ENCODE measurements at regions not wholly inside any gene's neighbourhood (a gene's known extent, or its start where the extent isn't known, plus 50 kb on each side); places are given as distances from the start of the nearest gene placed in this dataset.

DNA sequence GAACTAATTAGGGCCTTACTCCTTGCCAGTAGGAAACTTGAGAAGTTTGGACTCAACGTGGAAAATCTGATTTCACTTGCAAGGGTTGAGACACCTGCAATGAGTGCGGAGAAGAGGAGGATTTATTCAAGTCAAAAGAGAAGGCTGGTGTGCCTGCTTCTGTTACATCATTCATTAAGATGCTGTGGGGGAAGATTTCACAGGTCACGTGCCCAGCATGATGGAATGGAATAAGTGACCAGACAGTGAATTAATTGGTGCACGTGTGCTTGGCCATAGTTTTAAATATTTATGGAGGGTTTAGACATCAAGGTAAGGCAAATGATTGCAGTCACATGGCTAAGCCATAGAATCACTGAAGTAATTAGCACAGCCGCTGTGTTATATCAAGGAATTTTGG, 155.0 kb downstream of the C7orf25 start:
- Histone ChIP-seq H3K9me1 (ENCODE audit: control insufficient read depth, insufficient read depth, low read length) (no peaks in the 10 kb centered on the region), H2AFZ (ENCODE audit: low read depth, low read length) (no peak overlapping the region), H4K20me1 (replicated peaks; ENCODE audit: control insufficient read depth, insufficient read depth, low read length) (no peaks in the 10 kb centered on the region), H3K4me1 (replicated peaks in 1 of 2; ENCODE audit: control insufficient read depth in 2 of 2, insufficient read depth in 2 of 2, low read length in 2 of 2) (no peaks in the 10 kb centered on the region), H3K27ac (ENCODE audit: extremely low read depth, low read depth, low read length) (no peak overlapping the region), H3K79me2 (ENCODE audit: control insufficient read depth, insufficient read depth, low read length) (no peaks in the 10 kb centered on the region), H3K9ac (ENCODE audit: insufficient read depth in 1 of 2, low read depth in 2 of 2, low read length in 2 of 2) (no peak overlapping the region), H3K4me2 (ENCODE audit: insufficient read depth, low read length) (no peak overlapping the region), H3K27me3 (ENCODE audit: control insufficient read depth in 2 of 2, insufficient read depth in 2 of 2, low read length in 2 of 2) (no peaks in the 10 kb centered on the region), H3K4me3 (no peak overlapping the region), H3K36me3 (ENCODE audit: control insufficient read depth, insufficient read depth, low read length) (no peaks in the 10 kb centered on the region), H3K9me3 (replicated peaks; ENCODE audit: control insufficient read depth, insufficient read depth, low read depth, low read length) (no peaks in the 10 kb centered on the region)
- no TSS peak for BruUV-seq (replicated peaks)
- CTCF ChIA-PET (ENCODE audit: low intra/inter-chr PET ratio) = no interaction called here
- no peak for ATAC-seq
- FAIRE-seq = no peak
- intact Hi-C loops (cut with micrococcal nuclease) (no loop called here), in situ Hi-C loops (cut with MboI) (no loop called here)
- WGBS (ENCODE audit: insufficient coverage, low coverage, missing lambda C conversion rate) = 1% methylated on average over 5 of the region's 5 CpGs
- no peak for DNase-seq (ENCODE audit: extremely low read depth in 1 of 4, low spot score in 3 of 4)
- POLR2A ChIA-PET = no interaction called here
- no peak for TF ChIP-seq ZSCAN29 (IDR thresholded peaks at IDR 0.05)
- TF ChIP-seq, protein P1, sequence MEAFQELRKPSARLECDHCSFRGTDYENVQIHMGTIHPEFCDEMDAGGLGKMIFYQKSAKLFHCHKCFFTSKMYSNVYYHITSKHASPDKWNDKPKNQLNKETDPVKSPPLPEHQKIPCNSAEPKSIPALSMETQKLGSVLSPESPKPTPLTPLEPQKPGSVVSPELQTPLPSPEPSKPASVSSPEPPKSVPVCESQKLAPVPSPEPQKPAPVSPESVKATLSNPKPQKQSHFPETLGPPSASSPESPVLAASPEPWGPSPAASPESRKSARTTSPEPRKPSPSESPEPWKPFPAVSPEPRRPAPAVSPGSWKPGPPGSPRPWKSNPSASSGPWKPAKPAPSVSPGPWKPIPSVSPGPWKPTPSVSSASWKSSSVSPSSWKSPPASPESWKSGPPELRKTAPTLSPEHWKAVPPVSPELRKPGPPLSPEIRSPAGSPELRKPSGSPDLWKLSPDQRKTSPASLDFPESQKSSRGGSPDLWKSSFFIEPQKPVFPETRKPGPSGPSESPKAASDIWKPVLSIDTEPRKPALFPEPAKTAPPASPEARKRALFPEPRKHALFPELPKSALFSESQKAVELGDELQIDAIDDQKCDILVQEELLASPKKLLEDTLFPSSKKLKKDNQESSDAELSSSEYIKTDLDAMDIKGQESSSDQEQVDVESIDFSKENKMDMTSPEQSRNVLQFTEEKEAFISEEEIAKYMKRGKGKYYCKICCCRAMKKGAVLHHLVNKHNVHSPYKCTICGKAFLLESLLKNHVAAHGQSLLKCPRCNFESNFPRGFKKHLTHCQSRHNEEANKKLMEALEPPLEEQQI (IDR thresholded peaks at IDR 0.05) = no peak
- TF ChIP-seq, protein P2, sequence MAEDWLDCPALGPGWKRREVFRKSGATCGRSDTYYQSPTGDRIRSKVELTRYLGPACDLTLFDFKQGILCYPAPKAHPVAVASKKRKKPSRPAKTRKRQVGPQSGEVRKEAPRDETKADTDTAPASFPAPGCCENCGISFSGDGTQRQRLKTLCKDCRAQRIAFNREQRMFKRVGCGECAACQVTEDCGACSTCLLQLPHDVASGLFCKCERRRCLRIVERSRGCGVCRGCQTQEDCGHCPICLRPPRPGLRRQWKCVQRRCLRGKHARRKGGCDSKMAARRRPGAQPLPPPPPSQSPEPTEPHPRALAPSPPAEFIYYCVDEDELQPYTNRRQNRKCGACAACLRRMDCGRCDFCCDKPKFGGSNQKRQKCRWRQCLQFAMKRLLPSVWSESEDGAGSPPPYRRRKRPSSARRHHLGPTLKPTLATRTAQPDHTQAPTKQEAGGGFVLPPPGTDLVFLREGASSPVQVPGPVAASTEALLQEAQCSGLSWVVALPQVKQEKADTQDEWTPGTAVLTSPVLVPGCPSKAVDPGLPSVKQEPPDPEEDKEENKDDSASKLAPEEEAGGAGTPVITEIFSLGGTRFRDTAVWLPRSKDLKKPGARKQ (CRISPR knock-in tag; IDR thresholded peaks at IDR 0.05) = no peak
- no peak for TF ChIP-seq ZNF436 (CRISPR knock-in tag; IDR thresholded peaks at IDR 0.05)
- TF ChIP-seq, protein P3, sequence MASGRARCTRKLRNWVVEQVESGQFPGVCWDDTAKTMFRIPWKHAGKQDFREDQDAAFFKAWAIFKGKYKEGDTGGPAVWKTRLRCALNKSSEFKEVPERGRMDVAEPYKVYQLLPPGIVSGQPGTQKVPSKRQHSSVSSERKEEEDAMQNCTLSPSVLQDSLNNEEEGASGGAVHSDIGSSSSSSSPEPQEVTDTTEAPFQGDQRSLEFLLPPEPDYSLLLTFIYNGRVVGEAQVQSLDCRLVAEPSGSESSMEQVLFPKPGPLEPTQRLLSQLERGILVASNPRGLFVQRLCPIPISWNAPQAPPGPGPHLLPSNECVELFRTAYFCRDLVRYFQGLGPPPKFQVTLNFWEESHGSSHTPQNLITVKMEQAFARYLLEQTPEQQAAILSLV (tag; IDR thresholded peaks at IDR 0.05) = no peak
- TF ChIP-seq, protein P4, sequence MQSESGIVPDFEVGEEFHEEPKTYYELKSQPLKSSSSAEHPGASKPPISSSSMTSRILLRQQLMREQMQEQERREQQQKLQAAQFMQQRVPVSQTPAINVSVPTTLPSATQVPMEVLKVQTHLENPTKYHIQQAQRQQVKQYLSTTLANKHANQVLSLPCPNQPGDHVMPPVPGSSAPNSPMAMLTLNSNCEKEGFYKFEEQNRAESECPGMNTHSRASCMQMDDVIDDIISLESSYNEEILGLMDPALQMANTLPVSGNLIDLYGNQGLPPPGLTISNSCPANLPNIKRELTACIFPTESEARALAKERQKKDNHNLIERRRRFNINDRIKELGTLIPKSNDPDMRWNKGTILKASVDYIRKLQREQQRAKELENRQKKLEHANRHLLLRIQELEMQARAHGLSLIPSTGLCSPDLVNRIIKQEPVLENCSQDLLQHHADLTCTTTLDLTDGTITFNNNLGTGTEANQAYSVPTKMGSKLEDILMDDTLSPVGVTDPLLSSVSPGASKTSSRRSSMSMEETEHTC (IDR thresholded peaks at IDR 0.05) = no peak
- no peak for TF ChIP-seq SIRT6 (IDR thresholded peaks at IDR 0.05; ENCODE audit: low read depth, low read length)
- TF ChIP-seq POLR2AphosphoS2 (IDR thresholded peaks at IDR 0.05; ENCODE audit: low read length) = no peak
- no peak for TF ChIP-seq RFX1 (IDR thresholded peaks at IDR 0.05)
- TF ChIP-seq IRF2 (CRISPR knock-in tag; IDR thresholded peaks at IDR 0.05) = no peak
- TF ChIP-seq, protein P5, sequence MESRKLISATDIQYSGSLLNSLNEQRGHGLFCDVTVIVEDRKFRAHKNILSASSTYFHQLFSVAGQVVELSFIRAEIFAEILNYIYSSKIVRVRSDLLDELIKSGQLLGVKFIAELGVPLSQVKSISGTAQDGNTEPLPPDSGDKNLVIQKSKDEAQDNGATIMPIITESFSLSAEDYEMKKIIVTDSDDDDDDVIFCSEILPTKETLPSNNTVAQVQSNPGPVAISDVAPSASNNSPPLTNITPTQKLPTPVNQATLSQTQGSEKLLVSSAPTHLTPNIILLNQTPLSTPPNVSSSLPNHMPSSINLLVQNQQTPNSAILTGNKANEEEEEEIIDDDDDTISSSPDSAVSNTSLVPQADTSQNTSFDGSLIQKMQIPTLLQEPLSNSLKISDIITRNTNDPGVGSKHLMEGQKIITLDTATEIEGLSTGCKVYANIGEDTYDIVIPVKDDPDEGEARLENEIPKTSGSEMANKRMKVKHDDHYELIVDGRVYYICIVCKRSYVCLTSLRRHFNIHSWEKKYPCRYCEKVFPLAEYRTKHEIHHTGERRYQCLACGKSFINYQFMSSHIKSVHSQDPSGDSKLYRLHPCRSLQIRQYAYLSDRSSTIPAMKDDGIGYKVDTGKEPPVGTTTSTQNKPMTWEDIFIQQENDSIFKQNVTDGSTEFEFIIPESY (CRISPR knock-in tag; IDR thresholded peaks at IDR 0.05) = no peak
- 0 out of 2 replicates have a peak, but pooled peaks have one; percentile 22 for TF ChIP-seq BHLHE40 (IDR thresholded peaks at IDR 0.05; ENCODE audit: low read length)
- TF ChIP-seq, protein P6, sequence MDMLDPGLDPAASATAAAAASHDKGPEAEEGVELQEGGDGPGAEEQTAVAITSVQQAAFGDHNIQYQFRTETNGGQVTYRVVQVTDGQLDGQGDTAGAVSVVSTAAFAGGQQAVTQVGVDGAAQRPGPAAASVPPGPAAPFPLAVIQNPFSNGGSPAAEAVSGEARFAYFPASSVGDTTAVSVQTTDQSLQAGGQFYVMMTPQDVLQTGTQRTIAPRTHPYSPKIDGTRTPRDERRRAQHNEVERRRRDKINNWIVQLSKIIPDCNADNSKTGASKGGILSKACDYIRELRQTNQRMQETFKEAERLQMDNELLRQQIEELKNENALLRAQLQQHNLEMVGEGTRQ (CRISPR knock-in tag; IDR thresholded peaks at IDR 0.05) = peak; percentile 46
- TF ChIP-seq ZKSCAN3 (CRISPR knock-in tag; IDR thresholded peaks at IDR 0.05) = no peak

Data from K562 (cell line).